Gastrocnemius medialis (tissue), 4 donors: ENCODE measurements at regions not wholly inside any gene's neighbourhood (a gene's known extent, or its start where the extent isn't known, plus 50 kb on each side); places are given as distances from the start of the nearest gene placed in this dataset.

Experiments used
- POLR2A ChIP-seq, 2 donors: fragments of 450-650 bp; IDR thresholded peaks; one replicate each; pipeline ENCODE4 v1.6.1; 2017; ENCODE audit warnings: antibody characterized with exemption in 2 of 2, mild to moderate bottlenecking in 2 of 2, moderate library complexity in 2 of 2
- TF ChIP-seq, protein P1 (sequence below), 5 experiments: fragments of 450-650 bp in 3 of 5; fragments of 200-600 bp in 2 of 5; sonication (generic) in 2 of 5; IDR thresholded peaks in 4 of 5; conservative IDR thresholded peaks in 1 of 5; 1 replicate in 4 of 5; 2 replicates in 1 of 5; pipeline ENCODE4 v1.5.1; 2016 to 2019; ENCODE audit warnings: antibody characterized with exemption in 5 of 5, mild to moderate bottlenecking in 3 of 5, moderate library complexity in 3 of 5

DNA sequence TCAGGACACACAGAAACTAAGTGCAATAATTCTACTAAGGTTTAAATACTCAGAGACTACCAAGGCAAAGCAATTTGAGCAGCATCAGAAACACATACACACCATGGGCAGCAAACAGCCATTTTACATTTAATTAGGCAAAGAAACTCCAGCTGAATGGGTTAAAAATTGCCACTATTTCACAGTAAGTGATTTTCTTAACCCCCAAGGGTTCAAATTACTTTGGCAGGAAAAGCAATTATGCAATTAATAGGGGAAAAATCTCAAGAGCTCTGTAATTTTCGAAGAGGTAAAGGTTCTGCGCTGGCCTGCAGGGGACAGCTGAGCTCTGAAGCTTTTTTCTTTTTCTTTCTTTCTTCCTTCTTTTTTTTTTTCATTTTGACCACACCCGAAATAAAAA, 206.2 kb upstream of the RRP15 start:
- TF ChIP-seq, protein P1, sequence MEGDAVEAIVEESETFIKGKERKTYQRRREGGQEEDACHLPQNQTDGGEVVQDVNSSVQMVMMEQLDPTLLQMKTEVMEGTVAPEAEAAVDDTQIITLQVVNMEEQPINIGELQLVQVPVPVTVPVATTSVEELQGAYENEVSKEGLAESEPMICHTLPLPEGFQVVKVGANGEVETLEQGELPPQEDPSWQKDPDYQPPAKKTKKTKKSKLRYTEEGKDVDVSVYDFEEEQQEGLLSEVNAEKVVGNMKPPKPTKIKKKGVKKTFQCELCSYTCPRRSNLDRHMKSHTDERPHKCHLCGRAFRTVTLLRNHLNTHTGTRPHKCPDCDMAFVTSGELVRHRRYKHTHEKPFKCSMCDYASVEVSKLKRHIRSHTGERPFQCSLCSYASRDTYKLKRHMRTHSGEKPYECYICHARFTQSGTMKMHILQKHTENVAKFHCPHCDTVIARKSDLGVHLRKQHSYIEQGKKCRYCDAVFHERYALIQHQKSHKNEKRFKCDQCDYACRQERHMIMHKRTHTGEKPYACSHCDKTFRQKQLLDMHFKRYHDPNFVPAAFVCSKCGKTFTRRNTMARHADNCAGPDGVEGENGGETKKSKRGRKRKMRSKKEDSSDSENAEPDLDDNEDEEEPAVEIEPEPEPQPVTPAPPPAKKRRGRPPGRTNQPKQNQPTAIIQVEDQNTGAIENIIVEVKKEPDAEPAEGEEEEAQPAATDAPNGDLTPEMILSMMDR (IDR thresholded peaks at IDR 0.05 in 4 of 5, conservative IDR thresholded peaks at IDR 0.05 in 1 of 5) = no peak
- no peak for TF ChIP-seq POLR2A (IDR thresholded peaks at IDR 0.05)
